H9 (cell line): ENCODE measurements at regions not wholly inside any gene's neighbourhood (a gene's known extent, or its start where the extent isn't known, plus 50 kb on each side); places are given as distances from the start of the nearest gene placed in this dataset.

Experiments used
- DNase-seq: peaks from one replicate; pipeline ENCODE4 v3.0.0-alpha.2; 2017
- H2AFZ ChIP-seq: one replicate; pipeline ENCODE4 v1.6.1; 2013; ENCODE audit warnings: mild to moderate bottlenecking, low read length, control low read depth, moderate library complexity
- H2AK5ac ChIP-seq: 2 replicates; pipeline ENCODE4 v1.6.1; 2013; ENCODE audit warnings: low read length, control low read depth, mixed read lengths; ENCODE audit not compliant: insufficient read length
- H2BK120ac ChIP-seq: one replicate; pipeline ENCODE4 v1.6.1; 2013; ENCODE audit warnings: low read depth, mild to moderate bottlenecking, low read length, control low read depth, inconsistent platforms; ENCODE audit not compliant: poor library complexity, severe bottlenecking
- H2BK12ac ChIP-seq: 2 replicates; pipeline ENCODE4 v1.6.1; 2013; ENCODE audit warnings: low read length, control low read depth, mixed read lengths, low read depth; ENCODE audit not compliant: insufficient read length
- H2BK15ac ChIP-seq: 2 replicates; pipeline ENCODE4 v1.6.1; 2013; ENCODE audit warnings: low read depth, low read length, control low read depth
- H2BK20ac ChIP-seq: one replicate; pipeline ENCODE4 v1.6.1; 2013; ENCODE audit warnings: low read depth, mild to moderate bottlenecking, low read length, control low read depth, inconsistent platforms; ENCODE audit not compliant: poor library complexity, severe bottlenecking
- H2BK5ac ChIP-seq: 2 replicates; pipeline ENCODE4 v1.6.1; 2013; ENCODE audit warnings: low read length, control low read depth, mixed read lengths; ENCODE audit not compliant: insufficient read length
- H3K14ac ChIP-seq: 2 replicates; pipeline ENCODE4 v1.6.1; 2013; ENCODE audit warnings: low read length, control low read depth; ENCODE audit not compliant: insufficient read depth
- H3K18ac ChIP-seq: 2 replicates; pipeline ENCODE4 v1.6.1; 2013; ENCODE audit warnings: low read depth, mild to moderate bottlenecking, mixed read lengths, low read length, control low read depth; ENCODE audit not compliant: insufficient read length
- H3K23ac ChIP-seq: 2 replicates; pipeline ENCODE4 v1.6.1; 2013; ENCODE audit warnings: low read length, control low read depth, mixed read lengths, low read depth; ENCODE audit not compliant: insufficient read length
- H3K23me2 ChIP-seq: 2 replicates; pipeline ENCODE4 v1.6.1; 2013; ENCODE audit warnings: low read depth, mild to moderate bottlenecking, mixed read lengths, low read length, control low read depth; ENCODE audit not compliant: insufficient read length, poor library complexity, severe bottlenecking
- H3K27ac ChIP-seq: 2 replicates; pipeline ENCODE4 v1.5.1; 2013; ENCODE audit warnings: low read length, control low read depth, mixed read lengths, low read depth; ENCODE audit not compliant: insufficient read length
- H3K27me3 ChIP-seq: 2 replicates; pipeline ENCODE4 v1.6.1; 2013; ENCODE audit warnings: low read length, control low read depth, inconsistent platforms; ENCODE audit not compliant: insufficient read depth
- H3K4ac ChIP-seq: 2 replicates; pipeline ENCODE4 v1.6.1; 2013; ENCODE audit warnings: low read depth, mild to moderate bottlenecking, control low read depth, inconsistent platforms, low read length, moderate library complexity
- H3K4me1 ChIP-seq: 2 replicates; pipeline ENCODE4 v1.6.1; 2013; ENCODE audit warnings: low read length, control low read depth, inconsistent platforms; ENCODE audit not compliant: insufficient read depth
- H3K4me2 ChIP-seq: 2 replicates; pipeline ENCODE4 v1.6.1; 2013; ENCODE audit warnings: low read length, control low read depth, mixed read lengths; ENCODE audit not compliant: insufficient read length, insufficient read depth
- H3K56ac ChIP-seq: 2 replicates; pipeline ENCODE4 v1.6.1; 2013; ENCODE audit warnings: low read depth, mild to moderate bottlenecking, mixed read lengths, low read length, control low read depth; ENCODE audit not compliant: insufficient read length
- H3K79me1 ChIP-seq: 2 replicates; pipeline ENCODE4 v1.6.1; 2013; ENCODE audit warnings: low read depth, mild to moderate bottlenecking, moderate library complexity, low read length, control low read depth, inconsistent platforms; ENCODE audit not compliant: insufficient read depth, poor library complexity, severe bottlenecking
- H3K79me2 ChIP-seq: 2 replicates; pipeline ENCODE4 v1.6.1; 2013; ENCODE audit warnings: low read length, control low read depth, inconsistent platforms; ENCODE audit not compliant: insufficient read depth
- H3K9ac ChIP-seq: 2 replicates; pipeline ENCODE4 v1.6.1; 2013; ENCODE audit warnings: low read length, control low read depth, mixed read lengths; ENCODE audit not compliant: insufficient read length; ENCODE audit errors: extremely low read depth
- H3K9me3 ChIP-seq: one replicate; pipeline ENCODE4 v1.6.1; 2013; ENCODE audit warnings: low read depth, low read length, inconsistent platforms; ENCODE audit not compliant: control insufficient read depth
- H3T11ph ChIP-seq: one replicate; pipeline ENCODE4 v1.6.1; 2013; ENCODE audit warnings: mild to moderate bottlenecking, low read length, control low read depth, inconsistent platforms
- H4K20me1 ChIP-seq: one replicate; pipeline ENCODE4 v1.6.1; 2013; ENCODE audit not compliant: control insufficient read depth, insufficient read length, insufficient read depth
- H4K5ac ChIP-seq: 2 replicates; pipeline ENCODE4 v1.6.1; 2013; ENCODE audit warnings: low read depth, mild to moderate bottlenecking, mixed read lengths, low read length, control low read depth; ENCODE audit not compliant: insufficient read length
- H4K8ac ChIP-seq: replicated peaks from 2 replicates; pipeline ENCODE4 v1.6.1; 2013; ENCODE audit warnings: low read length, control low read depth, mixed read lengths, low read depth; ENCODE audit not compliant: insufficient read length
- H4K91ac ChIP-seq: 2 replicates; pipeline ENCODE4 v1.6.1; 2013; ENCODE audit warnings: low read depth, mild to moderate bottlenecking, moderate library complexity, mixed read lengths, low read length, control low read depth; ENCODE audit not compliant: insufficient read length
- H3K27ac Mint-ChIP-seq, 3 experiments: 2 replicates in 2 of 3; 3 replicates in 1 of 3; pipeline ENCODE4 v1.8.0; 2020 to 2021; ENCODE audit warnings: mixed read lengths in 3 of 3, mild to moderate bottlenecking in 1 of 3, moderate library complexity in 1 of 3
- H3K27me3 Mint-ChIP-seq: 2 replicates; pipeline ENCODE4 v1.8.0; 2021; ENCODE audit warnings: low read depth, mild to moderate bottlenecking, moderate library complexity, mixed read lengths
- H3K36me3 Mint-ChIP-seq, 3 experiments: 2 replicates in 2 of 3; 3 replicates in 1 of 3; pipeline ENCODE4 v1.8.0; 2020 to 2021; ENCODE audit warnings: low read depth in 3 of 3, mixed read lengths in 3 of 3; ENCODE audit not compliant: insufficient read depth in 1 of 3
- H3K4me1 Mint-ChIP-seq, 2 experiments: 2 replicates each; pipeline ENCODE4 v1.8.0; 2020; ENCODE audit warnings: mixed read lengths in 2 of 2
- H3K4me3 Mint-ChIP-seq, 2 experiments: 2 replicates in 1 of 2; 3 replicates in 1 of 2; pipeline ENCODE4 v1.8.0; 2020 to 2021; ENCODE audit warnings: mild to moderate bottlenecking in 2 of 2, mixed read lengths in 2 of 2, moderate library complexity in 1 of 2
- H3K9me3 Mint-ChIP-seq, 2 experiments: 2 replicates in 1 of 2; 3 replicates in 1 of 2; pipeline ENCODE4 v1.8.0; 2020; ENCODE audit warnings: mild to moderate bottlenecking in 2 of 2, mixed read lengths in 2 of 2, moderate library complexity in 1 of 2
- WGBS: extraction: QIAGEN DNeasy Blood & Tissue Kit; methylation state at CpG from one replicate; pipeline ENCODE4 v1.1.7; 2013; ENCODE audit warnings: missing lambda C conversion rate, low lambda C conversion rate, mixed read lengths; ENCODE audit not compliant: insufficient read length; ENCODE audit errors: extremely low coverage; 5-methylcytosine and 5-hydroxymethylcytosine counted together
- TF ChIP-seq, protein P1 (sequence below): fragments of 200-600 bp; sonication (generic); conservative IDR thresholded peaks from 3 replicates; pipeline ENCODE4 v1.8.0; 2021; ENCODE audit warnings: antibody characterized with exemption, mild to moderate bottlenecking

DNA sequence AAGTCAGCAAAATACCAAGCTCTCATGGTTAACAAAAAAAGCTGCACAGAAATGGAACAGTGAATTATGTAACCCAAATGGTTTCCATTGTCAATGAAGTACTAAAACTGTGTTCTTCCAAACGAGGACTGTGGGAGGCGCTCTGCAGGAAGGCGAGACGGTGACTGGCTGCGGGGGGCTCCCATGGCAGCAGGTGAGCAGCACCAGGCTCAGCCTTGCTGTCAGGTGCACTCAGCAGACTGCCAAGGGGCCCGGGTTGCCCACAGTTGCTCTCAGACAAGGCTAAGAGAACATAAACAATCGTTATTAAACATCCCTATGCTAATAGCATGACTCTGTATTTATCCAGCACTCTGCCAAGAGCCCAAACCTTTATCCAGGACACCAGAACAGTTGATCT is 630.3 kb upstream of the ARID1B start:
- no peaks in the 10 kb centered on the region for H3K27me3 ChIP-seq
- no peak overlapping the region for H2BK15ac ChIP-seq
- H3K4ac ChIP-seq, result no peak overlapping the region
- H4K20me1 ChIP-seq, result no peaks in the 10 kb centered on the region
- no peaks in the 10 kb centered on the region for H3K79me2 ChIP-seq
- H3K27ac Mint-ChIP-seq, result no peak overlapping the region
- no peak overlapping the region for H2BK12ac ChIP-seq
- no peak overlapping the region for H3K14ac ChIP-seq
- no peak overlapping the region for H4K5ac ChIP-seq
- no peak overlapping the region for H3K4me3 Mint-ChIP-seq
- H3K4me1 ChIP-seq, result no peaks in the 10 kb centered on the region
- H3K79me1 ChIP-seq, result no peaks in the 10 kb centered on the region
- H4K91ac ChIP-seq, result no peak overlapping the region
- WGBS, result no CpG with 5 or more reads among the region's 7 CpGs
- H3K9ac ChIP-seq, result no peak overlapping the region
- TF ChIP-seq, protein P1, sequence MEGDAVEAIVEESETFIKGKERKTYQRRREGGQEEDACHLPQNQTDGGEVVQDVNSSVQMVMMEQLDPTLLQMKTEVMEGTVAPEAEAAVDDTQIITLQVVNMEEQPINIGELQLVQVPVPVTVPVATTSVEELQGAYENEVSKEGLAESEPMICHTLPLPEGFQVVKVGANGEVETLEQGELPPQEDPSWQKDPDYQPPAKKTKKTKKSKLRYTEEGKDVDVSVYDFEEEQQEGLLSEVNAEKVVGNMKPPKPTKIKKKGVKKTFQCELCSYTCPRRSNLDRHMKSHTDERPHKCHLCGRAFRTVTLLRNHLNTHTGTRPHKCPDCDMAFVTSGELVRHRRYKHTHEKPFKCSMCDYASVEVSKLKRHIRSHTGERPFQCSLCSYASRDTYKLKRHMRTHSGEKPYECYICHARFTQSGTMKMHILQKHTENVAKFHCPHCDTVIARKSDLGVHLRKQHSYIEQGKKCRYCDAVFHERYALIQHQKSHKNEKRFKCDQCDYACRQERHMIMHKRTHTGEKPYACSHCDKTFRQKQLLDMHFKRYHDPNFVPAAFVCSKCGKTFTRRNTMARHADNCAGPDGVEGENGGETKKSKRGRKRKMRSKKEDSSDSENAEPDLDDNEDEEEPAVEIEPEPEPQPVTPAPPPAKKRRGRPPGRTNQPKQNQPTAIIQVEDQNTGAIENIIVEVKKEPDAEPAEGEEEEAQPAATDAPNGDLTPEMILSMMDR, result peak; percentile 35; the same call in 2 of the 3 replicates
- H3K18ac ChIP-seq, result no peak overlapping the region
- H4K8ac ChIP-seq, result no peak overlapping the region
- H3K9me3 ChIP-seq, result no peaks in the 10 kb centered on the region
- peaks cover 2 to 7% (median 5%) of the 10 kb centered on the region in 3 experiments; a peak in 6 of 7 replicates for H3K36me3 Mint-ChIP-seq
- no peak overlapping the region for H3K23ac ChIP-seq
- DNase-seq, result no peak
- H3K4me1 Mint-ChIP-seq, result peaks cover 0 to 5% of the 10 kb centered on the region in 2 experiments; a peak in 1 of 4 replicates
- H3K23me2 ChIP-seq, result no peaks in the 10 kb centered on the region
- H3K27ac ChIP-seq, result no peak overlapping the region
- H3K4me2 ChIP-seq, result no peak overlapping the region
- no peak overlapping the region for H2AFZ ChIP-seq
- H2AK5ac ChIP-seq, result no peak overlapping the region
- H3K27me3 Mint-ChIP-seq, result no peaks in the 10 kb centered on the region; the same call in none of the 2 replicates
- no peak overlapping the region for H2BK5ac ChIP-seq
- H3K56ac ChIP-seq, result no peak overlapping the region
- no peak overlapping the region for H3T11ph ChIP-seq
- H3K9me3 Mint-ChIP-seq, result peaks cover 6 to 22% of the 10 kb centered on the region in 2 experiments; a peak in 4 of 5 replicates
- no peak overlapping the region for H2BK120ac ChIP-seq
- no peak overlapping the region for H2BK20ac ChIP-seq
